Progenitor cell of endocrine pancreas (in vitro differentiated cells): ENCODE measurements at regions not wholly inside any gene's neighbourhood (a gene's known extent, or its start where the extent isn't known, plus 50 kb on each side); places are given as distances from the start of the nearest gene placed in this dataset.

Experiments
- DNase-seq: peaks from one replicate; pipeline ENCODE4 v3.0.0; 2021; ENCODE audit warnings: low spot score; ENCODE audit not compliant: unreplicated experiment
- H3K27ac Mint-ChIP-seq: 2 replicates; pipeline ENCODE4 v1.8.0; 2021; ENCODE audit warnings: mild to moderate bottlenecking, moderate library complexity, mixed read lengths
- H3K27me3 Mint-ChIP-seq: 2 replicates; pipeline ENCODE4 v1.8.0; 2021; ENCODE audit warnings: mixed read lengths
- H3K36me3 Mint-ChIP-seq: 2 replicates; pipeline ENCODE4 v1.8.0; 2022; ENCODE audit warnings: mixed read lengths; ENCODE audit not compliant: insufficient read depth
- H3K4me1 Mint-ChIP-seq: 2 replicates; pipeline ENCODE4 v1.8.0; 2021; ENCODE audit warnings: low read depth, mixed read lengths
- H3K4me3 Mint-ChIP-seq: 2 replicates; pipeline ENCODE4 v1.8.0; 2021; ENCODE audit warnings: low read depth, mild to moderate bottlenecking, moderate library complexity, mixed read lengths
- H3K9me3 Mint-ChIP-seq: 2 replicates; pipeline ENCODE4 v1.8.0; 2021; ENCODE audit warnings: low read depth, mixed read lengths
- TF ChIP-seq, protein P1 (sequence below): fragments of 200-600 bp; sonication (generic); IDR thresholded peaks from one replicate; pipeline ENCODE4 v1.5.0; 2021; ENCODE audit warnings: antibody characterized with exemption, mild to moderate bottlenecking; ENCODE audit not compliant: unreplicated experiment

DNA sequence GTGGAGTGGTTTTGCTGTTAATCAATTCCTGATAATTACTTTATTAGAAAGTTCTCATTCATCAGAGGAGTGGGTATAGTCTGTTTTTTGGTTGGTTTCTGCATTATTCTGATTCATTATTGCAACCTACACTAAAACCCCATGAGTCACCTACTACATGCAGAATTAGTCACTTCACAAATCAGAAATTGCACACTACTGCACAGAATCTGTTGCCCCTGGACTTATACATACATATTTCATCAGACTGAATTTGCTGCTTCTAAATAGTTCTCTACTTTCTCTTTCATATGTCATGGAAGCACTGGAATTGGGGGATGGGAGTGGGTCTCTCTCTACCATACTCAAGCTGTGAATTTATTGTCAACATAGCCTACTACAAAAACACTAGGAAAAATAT is 585.1 kb downstream of the DNAH5 start:
- Mint-ChIP-seq H3K9me3 (no peaks in the 10 kb centered on the region), H3K4me3 (no peak overlapping the region), H3K4me1 (no peaks in the 10 kb centered on the region), H3K27ac (no peak overlapping the region), H3K36me3 (no peaks in the 10 kb centered on the region), H3K27me3 (no peaks in the 10 kb centered on the region)
- TF ChIP-seq, protein P1, sequence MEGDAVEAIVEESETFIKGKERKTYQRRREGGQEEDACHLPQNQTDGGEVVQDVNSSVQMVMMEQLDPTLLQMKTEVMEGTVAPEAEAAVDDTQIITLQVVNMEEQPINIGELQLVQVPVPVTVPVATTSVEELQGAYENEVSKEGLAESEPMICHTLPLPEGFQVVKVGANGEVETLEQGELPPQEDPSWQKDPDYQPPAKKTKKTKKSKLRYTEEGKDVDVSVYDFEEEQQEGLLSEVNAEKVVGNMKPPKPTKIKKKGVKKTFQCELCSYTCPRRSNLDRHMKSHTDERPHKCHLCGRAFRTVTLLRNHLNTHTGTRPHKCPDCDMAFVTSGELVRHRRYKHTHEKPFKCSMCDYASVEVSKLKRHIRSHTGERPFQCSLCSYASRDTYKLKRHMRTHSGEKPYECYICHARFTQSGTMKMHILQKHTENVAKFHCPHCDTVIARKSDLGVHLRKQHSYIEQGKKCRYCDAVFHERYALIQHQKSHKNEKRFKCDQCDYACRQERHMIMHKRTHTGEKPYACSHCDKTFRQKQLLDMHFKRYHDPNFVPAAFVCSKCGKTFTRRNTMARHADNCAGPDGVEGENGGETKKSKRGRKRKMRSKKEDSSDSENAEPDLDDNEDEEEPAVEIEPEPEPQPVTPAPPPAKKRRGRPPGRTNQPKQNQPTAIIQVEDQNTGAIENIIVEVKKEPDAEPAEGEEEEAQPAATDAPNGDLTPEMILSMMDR, result no peak
- DNase-seq, result no peak

DNA sequence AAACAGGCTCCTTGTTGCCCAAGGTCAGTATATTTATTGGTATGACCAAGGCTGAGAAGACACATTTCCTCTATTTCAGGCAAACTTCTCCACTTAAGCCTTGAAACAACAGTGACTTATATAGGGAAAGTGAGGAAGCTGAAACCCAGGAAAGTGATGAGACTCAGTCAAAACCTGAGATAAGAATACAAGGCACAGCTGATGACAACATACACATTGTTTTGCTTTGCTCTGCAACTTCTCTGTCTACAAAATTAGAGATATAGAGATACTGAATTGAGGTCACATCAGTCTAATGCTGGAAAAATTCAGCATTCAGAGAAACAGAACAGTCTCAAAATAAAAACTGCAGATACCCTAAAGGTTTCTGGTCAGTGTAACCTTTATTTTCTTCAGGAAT is 586.1 kb downstream of the DNAH5 start:
- H3K4me1 Mint-ChIP-seq, result no peaks in the 10 kb centered on the region
- no peaks in the 10 kb centered on the region for H3K27me3 Mint-ChIP-seq
- no peaks in the 10 kb centered on the region for H3K36me3 Mint-ChIP-seq
- no peak for DNase-seq
- no peak overlapping the region for H3K4me3 Mint-ChIP-seq
- H3K9me3 Mint-ChIP-seq, result no peaks in the 10 kb centered on the region
- TF ChIP-seq, protein P1, result no peak
- no peak overlapping the region for H3K27ac Mint-ChIP-seq

DNA sequence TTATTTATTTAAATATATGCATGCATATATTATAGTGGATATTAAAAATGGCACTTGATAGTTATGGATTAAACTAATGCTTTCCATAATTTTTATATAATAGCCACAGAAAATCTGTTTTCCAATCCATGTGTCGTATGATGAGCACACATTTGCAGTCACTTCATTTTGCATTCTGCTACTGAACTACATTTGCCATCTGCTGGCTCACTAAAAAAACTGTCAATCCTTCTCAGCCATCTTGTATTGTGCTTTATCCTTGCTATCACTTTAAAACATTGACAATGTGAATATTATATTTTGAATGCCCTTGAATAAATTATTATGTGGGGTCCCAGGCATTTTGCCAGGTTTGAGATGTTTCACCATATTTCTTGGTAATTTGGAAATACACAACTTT is 586.6 kb downstream of the DNAH5 start:
- TF ChIP-seq, protein P1, result no peak
- H3K4me3 Mint-ChIP-seq, result no peak overlapping the region
- no peaks in the 10 kb centered on the region for H3K36me3 Mint-ChIP-seq
- H3K9me3 Mint-ChIP-seq, result no peaks in the 10 kb centered on the region
- no peak for DNase-seq
- no peak overlapping the region for H3K27ac Mint-ChIP-seq
- no peaks in the 10 kb centered on the region for H3K27me3 Mint-ChIP-seq
- H3K4me1 Mint-ChIP-seq, result no peaks in the 10 kb centered on the region

DNA sequence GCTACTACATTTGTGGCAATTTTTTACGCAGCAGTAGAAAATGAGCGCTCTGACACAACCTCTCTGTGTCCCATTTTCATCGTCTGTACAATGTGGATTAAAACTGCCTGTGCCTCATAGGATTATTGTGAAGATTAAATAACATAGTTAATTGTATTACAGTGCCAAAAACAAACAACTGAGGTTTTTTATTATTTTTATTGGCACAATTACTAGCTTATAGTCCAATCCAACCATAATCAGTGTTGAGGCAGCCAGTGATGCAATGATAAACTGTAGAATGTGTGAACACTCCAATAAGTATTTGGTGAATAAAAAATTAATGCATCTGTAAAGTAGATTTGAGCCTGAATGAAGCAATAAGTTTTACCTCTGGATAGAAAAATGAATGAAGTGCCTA is 588.3 kb downstream of the DNAH5 start:
- TF ChIP-seq, protein P1, result no peak
- no peak overlapping the region for H3K4me3 Mint-ChIP-seq
- H3K27ac Mint-ChIP-seq, result no peak overlapping the region
- no peaks in the 10 kb centered on the region for H3K36me3 Mint-ChIP-seq
- no peaks in the 10 kb centered on the region for H3K9me3 Mint-ChIP-seq
- H3K27me3 Mint-ChIP-seq, result no peaks in the 10 kb centered on the region
- no peaks in the 10 kb centered on the region for H3K4me1 Mint-ChIP-seq
- no peak for DNase-seq

DNA sequence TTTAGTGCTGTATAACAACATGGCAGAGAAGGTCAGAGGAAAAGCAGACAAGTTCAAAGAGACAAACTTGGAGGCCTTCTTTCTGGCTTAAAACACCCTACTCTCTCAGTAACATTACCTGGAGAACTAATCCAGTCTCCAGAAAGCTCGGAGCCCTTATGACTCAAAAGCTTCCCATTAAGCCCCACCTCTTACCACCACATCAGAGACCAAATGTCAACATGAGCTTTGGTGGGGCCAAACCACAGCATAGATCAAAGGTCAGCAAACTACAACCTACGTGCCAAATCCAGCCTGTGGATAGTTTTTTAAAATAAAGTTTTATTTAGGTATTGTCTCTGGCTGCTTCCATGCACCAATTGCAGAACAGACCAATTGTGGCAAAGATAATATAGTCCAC is 589.9 kb downstream of the DNAH5 start:
- Mint-ChIP-seq H3K27ac (no peak overlapping the region), H3K36me3 (no peaks in the 10 kb centered on the region), H3K4me3 (no peak overlapping the region), H3K27me3 (no peaks in the 10 kb centered on the region), H3K9me3 (no peaks in the 10 kb centered on the region), H3K4me1 (no peaks in the 10 kb centered on the region)
- TF ChIP-seq, protein P1, result no peak
- no peak for DNase-seq

DNA sequence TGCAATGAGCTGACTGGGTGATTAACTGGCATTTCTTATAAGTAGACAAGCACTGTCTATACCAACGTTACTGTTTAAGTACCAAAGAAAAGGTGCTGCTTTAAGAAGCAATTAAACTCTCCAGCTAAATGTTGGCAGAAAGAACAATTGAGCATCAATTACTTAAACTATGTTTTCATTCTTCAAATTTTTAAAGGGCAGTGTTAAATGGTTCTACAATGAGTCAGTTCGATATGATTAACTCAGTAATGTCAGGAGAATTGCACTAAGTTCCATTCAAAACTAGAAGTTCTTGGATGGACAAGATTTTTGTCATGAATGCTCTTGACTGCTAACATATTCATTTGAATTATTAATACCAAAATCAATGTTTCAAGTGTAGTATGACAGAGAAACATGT is 593.7 kb downstream of the DNAH5 start:
- no peaks in the 10 kb centered on the region for H3K36me3 Mint-ChIP-seq
- no peaks in the 10 kb centered on the region for H3K27me3 Mint-ChIP-seq
- TF ChIP-seq, protein P1, result no peak
- DNase-seq, result no peak
- no peaks in the 10 kb centered on the region for H3K9me3 Mint-ChIP-seq
- H3K4me1 Mint-ChIP-seq, result peaks cover 2% of the 10 kb centered on the region
- H3K27ac Mint-ChIP-seq, result no peak overlapping the region
- H3K4me3 Mint-ChIP-seq, result no peak overlapping the region
